PC-9 (cell line): ENCODE measurements at regions not wholly inside any gene's neighbourhood (a gene's known extent, or its start where the extent isn't known, plus 50 kb on each side); places are given as distances from the start of the nearest gene placed in this dataset.

ENCODE experiments used
- BruUV-seq: library from RNA; stranded (reverse); fragments of 400-500 nt; replicated peaks from 2 replicates; lab custom pipeline; 2021; lab: Mats Ljungman, UMichigan
- CTCF ChIA-PET: fragments of 300-600 bp; sonication (Branson Sonifier 250); formaldehyde crosslinking; loops from one replicate; lab custom pipeline; 2022; ENCODE audit warnings: antibody characterized with exemption; lab: Charles Lee
- POLR2A ChIA-PET: fragments of 300-600 bp; sonication (Branson Sonifier 250); formaldehyde crosslinking; loops from one replicate; lab custom pipeline; 2022; ENCODE audit warnings: antibody characterized with exemption; ENCODE audit not compliant: unreplicated experiment; lab: Charles Lee
- DNase-seq, 2 experiments: peaks; one replicate each; pipeline versions ENCODE4 v3.0.0 to v3.0.0-alpha.2; 2015 to 2022; ENCODE audit warnings: mixed read lengths in 1 of 2
- H2AFZ ChIP-seq: fragments of 200-600 bp; sonication (generic); 2 replicates; pipeline ENCODE4 v1.8.1; 2017; ENCODE audit warnings: antibody characterized with exemption
- H3F3A ChIP-seq: fragments of 200-600 bp; sonication (generic); 2 replicates; pipeline ENCODE4 v1.8.1; 2017; ENCODE audit warnings: antibody characterized with exemption, mild to moderate bottlenecking, low read depth; ENCODE audit not compliant: insufficient read depth
- H3K27ac ChIP-seq: fragments of 200-600 bp; sonication (generic); 2 replicates; pipeline ENCODE4 v1.6.1; 2016; ENCODE audit warnings: mixed run types
- H3K27me3 ChIP-seq: fragments of 200-600 bp; sonication (generic); 2 replicates; pipeline ENCODE4 v1.6.1; 2016; ENCODE audit warnings: low read depth, mixed run types; ENCODE audit not compliant: insufficient read depth
- H3K36me3 ChIP-seq: fragments of 200-600 bp; sonication (generic); 2 replicates; pipeline ENCODE4 v1.6.1; 2016; ENCODE audit warnings: low read depth, mixed run types
- H3K4me1 ChIP-seq: fragments of 200-600 bp; sonication (generic); replicated peaks from 2 replicates; pipeline ENCODE4 v1.6.1; 2016; ENCODE audit warnings: mixed run types; ENCODE audit not compliant: insufficient read depth
- H3K4me2 ChIP-seq: fragments of 200-600 bp; sonication (generic); 2 replicates; pipeline ENCODE4 v1.6.1; 2017; ENCODE audit warnings: mixed run types
- H3K4me3 ChIP-seq: fragments of 200-600 bp; sonication (generic); 2 replicates; pipeline ENCODE4 v1.6.1; 2016; ENCODE audit warnings: mixed run types
- H3K79me2 ChIP-seq: fragments of 200-600 bp; sonication (generic); 2 replicates; pipeline ENCODE4 v1.6.1; 2017; ENCODE audit warnings: low read depth, mixed run types
- H3K9me2 ChIP-seq: fragments of 200-600 bp; sonication (generic); 2 replicates; pipeline ENCODE4 v1.8.1; 2017; ENCODE audit warnings: mild to moderate bottlenecking; ENCODE audit not compliant: insufficient read depth
- H3K9me3 ChIP-seq: fragments of 200-600 bp; sonication (generic); 2 replicates; pipeline ENCODE4 v1.8.1; 2016; ENCODE audit warnings: low read depth; ENCODE audit not compliant: insufficient read depth
- H4K20me1 ChIP-seq: fragments of 200-600 bp; sonication (generic); 2 replicates; pipeline ENCODE4 v1.8.1; 2017; ENCODE audit not compliant: insufficient read depth
- CTCF ChIP-seq: fragments of 200-600 bp; sonication (generic); conservative IDR thresholded peaks from 2 replicates; pipeline ENCODE4 v1.6.1; 2017; ENCODE audit warnings: mixed run types, antibody characterized with exemption, mild to moderate bottlenecking, moderate library complexity
- EZH2 ChIP-seq: fragments of 200-600 bp; sonication (generic); IDR thresholded peaks from 2 replicates; pipeline ENCODE4 v1.8.0; 2017; ENCODE audit warnings: antibody characterized with exemption, low read depth
- intact Hi-C: fragments of 100-400 bp; cut with micrococcal nuclease; formaldehyde crosslinking; loops from one replicate; pipeline ENCODE4 v1.10.0; 2022; ENCODE audit not compliant: unreplicated experiment

GRCh38 chr20:12294678-12295077, 377.0 kb downstream of the BTBD3 start:
- BruUV-seq, result no TSS peak
- Histone ChIP-seq H3K9me2 (no peaks in the 10 kb centered on the region), H3K27me3 (no peaks in the 10 kb centered on the region), H3F3A (no peaks in the 10 kb centered on the region), H3K36me3 (no peaks in the 10 kb centered on the region), H3K4me1 (no peaks in the 10 kb centered on the region), H2AFZ (no peak overlapping the region), H3K4me3 (no peak overlapping the region), H3K79me2 (no peaks in the 10 kb centered on the region), H3K4me2 (no peak overlapping the region), H4K20me1 (no peaks in the 10 kb centered on the region), H3K9me3 (no peaks in the 10 kb centered on the region), H3K27ac (no peak overlapping the region)
- CTCF ChIA-PET, result no interaction called here
- TF ChIP-seq EZH2 (no peak), CTCF (no peak)
- DNase-seq, result no peak
- POLR2A ChIA-PET, result no interaction called here
- intact Hi-C loops, result no loop called here

- Histone ChIP-seq H4K20me1 (no peaks in the 10 kb centered on the region), H3K4me1 (no peaks in the 10 kb centered on the region), H2AFZ (no peak overlapping the region; the same call in 1 of the 2 replicates), H3F3A (no peaks in the 10 kb centered on the region), H3K9me3 (no peaks in the 10 kb centered on the region), H3K27me3 (no peaks in the 10 kb centered on the region), H3K4me3 (no peak overlapping the region), H3K4me2 (no peak overlapping the region), H3K9me2 (no peaks in the 10 kb centered on the region), H3K36me3 (no peaks in the 10 kb centered on the region), H3K79me2 (no peaks in the 10 kb centered on the region), H3K27ac (no peak overlapping the region)
- ChIA-PET CTCF (no interaction called here), POLR2A (no interaction called here)
- DNase-seq, result no peak
- intact Hi-C loops, result no loop called here
- no peak for TF ChIP-seq CTCF
- no peak for TF ChIP-seq EZH2
- BruUV-seq, result no TSS peak
Measured at GRCh38 chr20:12305188-12305950, 387.7 kb downstream of the BTBD3 start.

GRCh38 chr20:12306107-12306506, 388.4 kb downstream of the BTBD3 start:
- no peak overlapping the region for H2AFZ ChIP-seq
- POLR2A ChIA-PET, result no interaction called here
- H3K36me3 ChIP-seq, result no peaks in the 10 kb centered on the region
- TF ChIP-seq EZH2, result no peak
- no peak for TF ChIP-seq CTCF
- H3K4me2 ChIP-seq, result no peak overlapping the region
- H3F3A ChIP-seq, result no peaks in the 10 kb centered on the region
- no peaks in the 10 kb centered on the region for H3K27me3 ChIP-seq
- no peaks in the 10 kb centered on the region for H4K20me1 ChIP-seq
- CTCF ChIA-PET, result no interaction called here
- no peak for DNase-seq
- intact Hi-C loops, result no loop called here
- H3K9me3 ChIP-seq, result no peaks in the 10 kb centered on the region
- no peak overlapping the region for H3K4me3 ChIP-seq
- no TSS peak for BruUV-seq
- no peaks in the 10 kb centered on the region for H3K9me2 ChIP-seq
- no peak overlapping the region for H3K27ac ChIP-seq
- H3K4me1 ChIP-seq, result no peaks in the 10 kb centered on the region
- no peaks in the 10 kb centered on the region for H3K79me2 ChIP-seq
